Trophoblast cell (in vitro differentiated cells and primary cell): ENCODE measurements at regions not wholly inside any gene's neighbourhood (a gene's known extent, or its start where the extent isn't known, plus 50 kb on each side); places are given as distances from the start of the nearest gene placed in this dataset.

Source experiments
- DNase-seq, 2 donors: peaks; one replicate each; pipeline ENCODE4 v3.0.0-alpha.2; 2016
- H2AFZ ChIP-seq: 2 replicates; pipeline ENCODE4 v1.6.1; 2013; ENCODE audit warnings: low read length, moderate library complexity, mild to moderate bottlenecking; ENCODE audit not compliant: insufficient read depth, poor library complexity
- H2AK5ac ChIP-seq: 2 replicates; pipeline ENCODE4 v1.6.1; 2013; ENCODE audit warnings: mild to moderate bottlenecking, low read length
- H2BK120ac ChIP-seq: 2 replicates; pipeline ENCODE4 v1.6.1; 2013; ENCODE audit warnings: low read length, mild to moderate bottlenecking, moderate library complexity; ENCODE audit not compliant: insufficient read depth, poor library complexity
- H2BK12ac ChIP-seq: 2 replicates; pipeline ENCODE4 v1.6.1; 2013; ENCODE audit warnings: mild to moderate bottlenecking, low read length, moderate library complexity
- H2BK5ac ChIP-seq: 2 replicates; pipeline ENCODE4 v1.6.1; 2013; ENCODE audit warnings: low read length, low read depth, moderate library complexity, mild to moderate bottlenecking; ENCODE audit not compliant: poor library complexity
- H3K14ac ChIP-seq: 2 replicates; pipeline ENCODE4 v1.6.1; 2013; ENCODE audit warnings: mild to moderate bottlenecking, low read length
- H3K18ac ChIP-seq: 2 replicates; pipeline ENCODE4 v1.6.1; 2013; ENCODE audit warnings: mild to moderate bottlenecking, low read length
- H3K23ac ChIP-seq: 2 replicates; pipeline ENCODE4 v1.6.1; 2013; ENCODE audit warnings: low read length
- H3K27ac ChIP-seq: 2 replicates; pipeline ENCODE4 v1.5.1; 2013; ENCODE audit warnings: low read depth, mild to moderate bottlenecking, inconsistent platforms, low read length, moderate library complexity
- H3K27me3 ChIP-seq: 2 replicates; pipeline ENCODE4 v1.6.1; 2013; ENCODE audit warnings: inconsistent platforms, mild to moderate bottlenecking, low read length, moderate library complexity; ENCODE audit not compliant: insufficient read depth
- H3K36me3 ChIP-seq, 2 experiments: 1 replicate in 1 of 2; 2 replicates in 1 of 2; pipeline ENCODE4 v1.6.1; 2013; ENCODE audit warnings: low read length in 2 of 2, mild to moderate bottlenecking in 2 of 2, moderate library complexity in 1 of 2; ENCODE audit not compliant: insufficient read depth in 2 of 2, control insufficient read depth in 1 of 2
- H3K4ac ChIP-seq: 2 replicates; pipeline ENCODE4 v1.6.1; 2013; ENCODE audit warnings: low read depth, mild to moderate bottlenecking, low read length, moderate library complexity
- H3K4me1 ChIP-seq, 2 experiments: 1 replicate in 1 of 2; 2 replicates in 1 of 2; pipeline ENCODE4 v1.6.1; 2013; ENCODE audit warnings: low read length in 2 of 2, mild to moderate bottlenecking in 2 of 2, moderate library complexity in 1 of 2; ENCODE audit not compliant: insufficient read depth in 2 of 2, control insufficient read depth in 1 of 2
- H3K4me2 ChIP-seq: 2 replicates; pipeline ENCODE4 v1.6.1; 2013; ENCODE audit warnings: inconsistent platforms, mild to moderate bottlenecking, low read length, moderate library complexity
- H3K4me3 ChIP-seq: 2 replicates; pipeline ENCODE4 v1.5.1; 2013; ENCODE audit warnings: mild to moderate bottlenecking, low read depth, low read length, inconsistent platforms
- H3K79me1 ChIP-seq: one replicate; pipeline ENCODE4 v1.6.1; 2013; ENCODE audit warnings: low read length
- H3K79me2 ChIP-seq: 2 replicates; pipeline ENCODE4 v1.6.1; 2013; ENCODE audit warnings: low read length, mild to moderate bottlenecking; ENCODE audit not compliant: control insufficient read depth, insufficient read depth, poor library complexity
- H3K9ac ChIP-seq: 2 replicates; pipeline ENCODE4 v1.6.1; 2013; ENCODE audit warnings: mild to moderate bottlenecking, low read length
- H3K9me3 ChIP-seq: 2 replicates; pipeline ENCODE4 v1.6.1; 2013; ENCODE audit warnings: low read depth, mild to moderate bottlenecking, control low read depth, inconsistent platforms, low read length; ENCODE audit not compliant: insufficient read depth
- H4K12ac ChIP-seq: 2 replicates; pipeline ENCODE4 v1.6.1; 2013; ENCODE audit warnings: low read depth, mild to moderate bottlenecking, low read length, moderate library complexity
- H4K8ac ChIP-seq: 2 replicates; pipeline ENCODE4 v1.6.1; 2013; ENCODE audit warnings: low read depth, mild to moderate bottlenecking, low read length, moderate library complexity
- H4K91ac ChIP-seq: one replicate; pipeline ENCODE4 v1.6.1; 2013; ENCODE audit warnings: low read depth, mild to moderate bottlenecking, low read length, moderate library complexity
- WGBS: extraction: QIAGEN DNeasy Blood & Tissue Kit; methylation state at CpG from one replicate; pipeline ENCODE4 v1.1.7; 2013; ENCODE audit warnings: missing lambda C conversion rate; ENCODE audit not compliant: insufficient read length, insufficient coverage; ENCODE audit errors: extremely low coverage; 5-methylcytosine and 5-hydroxymethylcytosine counted together

GRCh38 chr15:36175741-36176291, 403.6 kb upstream of the CDIN1 start:
- Histone ChIP-seq H3K4ac (no peak overlapping the region), H3K79me1 (no peaks in the 10 kb centered on the region), H4K91ac (no peak overlapping the region), H2BK12ac (no peak overlapping the region), H2AFZ (no peak overlapping the region), H3K4me3 (no peak overlapping the region), H2BK5ac (no peak overlapping the region), H2AK5ac (no peak overlapping the region), H3K79me2 (no peaks in the 10 kb centered on the region), H3K4me1 (no peaks in the 10 kb centered on the region), H3K4me2 (no peak overlapping the region), H3K9ac (no peak overlapping the region), H4K12ac (no peak overlapping the region), H3K27me3 (no peaks in the 10 kb centered on the region), H3K27ac (no peak overlapping the region), H4K8ac (no peak overlapping the region), H3K36me3 (no peaks in the 10 kb centered on the region), H2BK120ac (no peak overlapping the region), H3K18ac (no peak overlapping the region), H3K9me3 (no peaks in the 10 kb centered on the region), H3K14ac (no peak overlapping the region), H3K23ac (no peak overlapping the region)
- no peak for DNase-seq
- no CpG with 5 or more reads among the region's 2 CpGs for WGBS

GRCh38 chr15:36177590-36178302, 401.7 kb upstream of the CDIN1 start:
- Histone ChIP-seq H3K23ac (no peak overlapping the region), H3K14ac (no peak overlapping the region), H3K9ac (no peak overlapping the region), H3K4ac (no peak overlapping the region), H3K9me3 (no peaks in the 10 kb centered on the region), H2BK12ac (no peak overlapping the region), H3K4me2 (no peak overlapping the region), H2AFZ (no peak overlapping the region), H3K79me2 (no peaks in the 10 kb centered on the region), H2BK5ac (no peak overlapping the region), H3K79me1 (no peaks in the 10 kb centered on the region), H3K27ac (no peak overlapping the region), H4K91ac (no peak overlapping the region), H3K4me3 (no peak overlapping the region), H3K27me3 (no peaks in the 10 kb centered on the region), H3K4me1 (no peaks in the 10 kb centered on the region), H4K8ac (no peak overlapping the region), H2BK120ac (no peak overlapping the region), H3K18ac (no peak overlapping the region), H3K36me3 (no peaks in the 10 kb centered on the region), H4K12ac (no peak overlapping the region), H2AK5ac (no peak overlapping the region)
- no CpG with 5 or more reads among the region's 1 CpG for WGBS
- DNase-seq = no peak

GRCh38 chr15:36178303-36178633, 401.2 kb upstream of the CDIN1 start:
- Histone ChIP-seq H3K36me3 (no peaks in the 10 kb centered on the region), H3K79me2 (no peaks in the 10 kb centered on the region), H3K23ac (no peak overlapping the region), H4K91ac (no peak overlapping the region), H3K18ac (no peak overlapping the region), H2AK5ac (no peak overlapping the region), H3K27ac (no peak overlapping the region), H3K9ac (no peak overlapping the region), H4K12ac (no peak overlapping the region), H3K14ac (no peak overlapping the region), H2AFZ (no peak overlapping the region), H2BK120ac (no peak overlapping the region), H3K4me3 (no peak overlapping the region), H3K9me3 (no peaks in the 10 kb centered on the region), H3K27me3 (no peaks in the 10 kb centered on the region), H3K4ac (no peak overlapping the region), H2BK12ac (no peak overlapping the region), H3K4me1 (no peaks in the 10 kb centered on the region), H3K79me1 (no peaks in the 10 kb centered on the region), H3K4me2 (no peak overlapping the region), H2BK5ac (no peak overlapping the region), H4K8ac (no peak overlapping the region)
- whole genome bisulfite sequencing = no CpG with 5 or more reads among the region's 2 CpGs
- no peak for DNase-seq

GRCh38 chr15:36183201-36183600, 396.2 kb upstream of the CDIN1 start:
- no peaks in the 10 kb centered on the region for H3K36me3 ChIP-seq
- no peak overlapping the region for H4K8ac ChIP-seq
- no peak overlapping the region for H3K9ac ChIP-seq
- no peaks in the 10 kb centered on the region for H3K9me3 ChIP-seq
- H2AK5ac ChIP-seq = no peak overlapping the region
- no peaks in the 10 kb centered on the region for H3K27me3 ChIP-seq
- no peaks in the 10 kb centered on the region for H3K4me1 ChIP-seq
- H3K23ac ChIP-seq = no peak overlapping the region
- no peaks in the 10 kb centered on the region for H3K79me1 ChIP-seq
- H4K12ac ChIP-seq = no peak overlapping the region
- WGBS = no CpG with 5 or more reads among the region's 2 CpGs
- H3K14ac ChIP-seq = no peak overlapping the region
- H2AFZ ChIP-seq = no peak overlapping the region
- H2BK5ac ChIP-seq = no peak overlapping the region
- no peak overlapping the region for H2BK12ac ChIP-seq
- no peak overlapping the region for H3K4me2 ChIP-seq
- no peak overlapping the region for H3K18ac ChIP-seq
- H3K4me3 ChIP-seq = no peak overlapping the region
- H2BK120ac ChIP-seq = no peak overlapping the region
- H3K79me2 ChIP-seq = no peaks in the 10 kb centered on the region
- H4K91ac ChIP-seq = no peak overlapping the region
- H3K27ac ChIP-seq = no peak overlapping the region
- DNase-seq = no peak
- no peak overlapping the region for H3K4ac ChIP-seq
